ENCODE measurements at regions not wholly inside any gene's neighbourhood (a gene's known extent, or its start where the extent isn't known, plus 50 kb on each side); places are given as distances from the start of the nearest gene placed in this dataset.

GRCh38 chr2:150171065-150171548, 316.4 kb downstream of the RND3 start:
- no peaks in the 10 kb centered on the region for H3K36me3 Mint-ChIP-seq (ENCODE audit: insufficient read depth)
- peaks cover 14% of the 10 kb centered on the region for H3K4me1 Mint-ChIP-seq (ENCODE audit: low read depth)
- no peaks in the 10 kb centered on the region for H3K27me3 Mint-ChIP-seq
- DNase-seq (ENCODE audit: low spot score, unreplicated experiment) = no peak
- no peak for TF ChIP-seq CTCF (IDR thresholded peaks at IDR 0.05; ENCODE audit: unreplicated experiment)
- no peak overlapping the region for H3K4me3 Mint-ChIP-seq (ENCODE audit: low read depth)
- peaks cover 3% of the 10 kb centered on the region for H3K9me3 Mint-ChIP-seq (ENCODE audit: low read depth)
- H3K27ac Mint-ChIP-seq = no peak overlapping the region

DNA sequence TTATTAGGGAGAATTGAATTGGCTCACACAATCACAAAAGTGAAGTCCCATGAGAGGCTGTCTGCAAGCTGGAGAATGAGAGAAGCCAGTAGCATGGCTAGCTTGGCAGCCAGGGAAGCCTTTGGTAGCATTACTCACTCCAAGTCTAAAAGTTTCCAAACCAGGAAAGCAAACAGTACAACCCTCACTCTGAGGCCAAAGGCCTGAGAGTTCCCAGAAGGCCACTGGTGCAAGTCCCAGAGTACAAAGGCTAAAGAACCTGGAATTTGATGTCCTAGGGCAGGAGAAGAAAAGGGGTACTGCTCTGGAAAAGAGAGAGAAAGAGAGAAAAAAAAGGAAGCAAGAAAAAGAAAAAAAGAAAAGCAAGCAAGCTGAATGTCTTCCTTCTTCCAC, 318.2 kb downstream of the RND3 start:
- Mint-ChIP-seq H3K36me3 (ENCODE audit: insufficient read depth) (no peaks in the 10 kb centered on the region), H3K4me1 (ENCODE audit: low read depth) (peaks cover 11% of the 10 kb centered on the region)
- no peak for DNase-seq (ENCODE audit: low spot score, unreplicated experiment)

GRCh38 chr2:150168595-150169236, 318.8 kb downstream of the RND3 start:
- no peak for TF ChIP-seq CTCF (IDR thresholded peaks at IDR 0.05; ENCODE audit: unreplicated experiment)
- H3K9me3 Mint-ChIP-seq (ENCODE audit: low read depth) = peaks cover 3% of the 10 kb centered on the region
- peaks cover 9% of the 10 kb centered on the region for H3K4me1 Mint-ChIP-seq (ENCODE audit: low read depth)
- H3K4me3 Mint-ChIP-seq (ENCODE audit: low read depth) = no peak overlapping the region
- H3K27ac Mint-ChIP-seq = no peak overlapping the region
- H3K27me3 Mint-ChIP-seq = no peaks in the 10 kb centered on the region
- DNase-seq (ENCODE audit: low spot score, unreplicated experiment) = no peak
- no peaks in the 10 kb centered on the region for H3K36me3 Mint-ChIP-seq (ENCODE audit: insufficient read depth)

More for the DNA sequence above, 318.2 kb downstream of the RND3 start:
- no peaks in the 10 kb centered on the region for H3K27me3 Mint-ChIP-seq
- H3K9me3 Mint-ChIP-seq (ENCODE audit: low read depth) = peaks cover 3% of the 10 kb centered on the region
- no peak for TF ChIP-seq CTCF (IDR thresholded peaks at IDR 0.05; ENCODE audit: unreplicated experiment)
- peak overlapping the region; percentile 35 for H3K27ac Mint-ChIP-seq
- no peak overlapping the region for H3K4me3 Mint-ChIP-seq (ENCODE audit: low read depth)

GRCh38 chr2:150167711-150168110, 319.8 kb downstream of the RND3 start:
- Mint-ChIP-seq H3K27ac (no peak overlapping the region), H3K36me3 (ENCODE audit: insufficient read depth) (no peaks in the 10 kb centered on the region), H3K27me3 (no peaks in the 10 kb centered on the region), H3K9me3 (ENCODE audit: low read depth) (peaks cover 3% of the 10 kb centered on the region), H3K4me3 (ENCODE audit: low read depth) (no peak overlapping the region), H3K4me1 (ENCODE audit: low read depth) (peaks cover 9% of the 10 kb centered on the region)
- TF ChIP-seq CTCF (IDR thresholded peaks at IDR 0.05; ENCODE audit: unreplicated experiment) = no peak
- no peak for DNase-seq (ENCODE audit: low spot score, unreplicated experiment)

DNA sequence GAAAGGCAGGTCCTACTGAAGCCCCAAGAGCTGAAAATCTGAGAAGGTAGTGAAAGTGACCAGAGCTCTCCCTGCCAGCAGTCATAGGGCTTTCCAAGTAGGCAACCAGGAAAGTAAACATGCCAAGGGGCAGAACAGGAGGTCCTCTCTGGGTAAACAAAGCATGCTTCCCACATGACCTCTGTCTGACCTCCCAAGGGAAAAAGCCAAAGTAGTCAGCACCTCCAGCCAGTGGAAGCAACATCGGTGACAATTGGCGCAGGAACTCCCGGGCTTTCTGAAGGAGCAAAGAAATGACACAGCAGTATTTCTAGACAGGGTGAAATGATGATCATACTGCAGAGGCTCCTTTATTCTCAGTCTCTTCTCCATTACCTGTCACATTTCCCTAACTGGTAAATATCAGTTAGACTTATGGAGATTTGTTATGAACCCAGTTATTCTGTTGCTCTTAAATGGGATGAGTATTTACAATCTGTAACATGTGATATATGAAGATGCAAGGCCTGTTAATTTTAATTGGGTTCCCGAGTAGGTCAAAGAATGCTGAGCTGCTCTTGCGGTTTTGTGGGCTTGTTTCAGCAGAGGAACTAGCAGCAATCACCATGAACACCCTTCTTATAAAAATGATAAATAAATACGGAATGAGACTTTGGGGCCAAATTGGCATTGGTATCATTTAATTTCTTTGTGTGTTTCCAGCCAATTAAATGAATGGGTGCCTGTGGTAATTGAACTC, 321.0 kb downstream of the RND3 start:
- DNase-seq (ENCODE audit: low spot score, unreplicated experiment) = no peak
- no peak for TF ChIP-seq CTCF (IDR thresholded peaks at IDR 0.05; ENCODE audit: unreplicated experiment)
- H3K9me3 Mint-ChIP-seq (ENCODE audit: low read depth) = peaks cover 3% of the 10 kb centered on the region
- H3K4me3 Mint-ChIP-seq (ENCODE audit: low read depth) = no peak overlapping the region
- no peaks in the 10 kb centered on the region for H3K27me3 Mint-ChIP-seq
- H3K36me3 Mint-ChIP-seq (ENCODE audit: insufficient read depth) = no peaks in the 10 kb centered on the region
- H3K4me1 Mint-ChIP-seq (ENCODE audit: low read depth) = peaks cover 9% of the 10 kb centered on the region
- peak overlapping the region; percentile 38 for H3K27ac Mint-ChIP-seq
